ENCODE measurements at regions not wholly inside any gene's neighbourhood (a gene's known extent, or its start where the extent isn't known, plus 50 kb on each side); places are given as distances from the start of the nearest gene placed in this dataset.
A peak's percentile ranks its signal among the peaks of the same experiment; 100 is the strongest.

DNA sequence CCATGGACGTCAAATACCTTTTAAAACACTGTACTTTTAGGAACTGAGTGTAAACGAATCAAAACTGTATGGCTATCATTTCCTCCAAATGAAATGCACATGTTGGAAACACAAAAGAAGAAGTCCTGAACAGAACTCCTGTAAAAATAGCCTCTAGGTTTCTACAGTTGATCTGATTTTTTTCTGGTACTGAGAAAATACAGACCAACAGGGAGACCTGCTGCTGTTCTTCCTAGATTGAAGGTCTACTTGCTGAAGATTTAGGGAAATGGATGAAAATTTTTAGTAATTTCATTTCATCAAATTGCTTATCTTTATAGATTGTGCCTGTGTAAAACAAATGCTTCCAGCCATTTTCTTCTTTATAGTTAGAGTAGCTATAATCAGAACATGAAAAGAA lies 520.4 kb downstream of the SLITRK6 start:
- no peak for DNase-seq

- DNase-seq = peak; percentile 5
Measured at GRCh38 chr13:85277748-85278147, 521.5 kb downstream of the SLITRK6 start.

DNA sequence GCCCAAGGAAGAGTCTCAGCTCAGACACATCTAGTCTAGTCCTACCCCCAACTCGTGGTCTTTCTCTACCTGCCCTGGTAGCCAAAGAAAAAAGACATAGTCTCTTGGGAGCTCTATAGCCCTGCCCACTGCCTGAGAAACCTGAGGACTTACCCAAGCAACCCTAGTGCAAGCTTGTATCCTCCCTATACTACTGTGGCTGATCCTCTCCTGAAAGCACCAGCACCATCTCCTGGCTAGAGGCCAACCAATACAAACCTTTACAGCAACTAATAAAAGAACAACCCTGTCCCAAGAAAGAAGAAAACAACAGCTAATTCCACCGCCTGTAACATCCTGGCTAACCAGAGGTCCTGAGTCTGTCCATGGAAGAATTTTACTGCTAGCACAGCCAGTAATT lies 532.4 kb downstream of the SLITRK6 start:
- no peak for DNase-seq

GRCh38 chr13:85266331-85266730 lies 532.9 kb downstream of the SLITRK6 start:
- DNase-seq = no peak

- DNase-seq = no peak
Measured at GRCh38 chr13:85265296-85265695, 533.9 kb downstream of the SLITRK6 start.

GRCh38 chr13:85262499-85262898 lies 536.7 kb downstream of the SLITRK6 start:
- DNase-seq = no peak

DNA sequence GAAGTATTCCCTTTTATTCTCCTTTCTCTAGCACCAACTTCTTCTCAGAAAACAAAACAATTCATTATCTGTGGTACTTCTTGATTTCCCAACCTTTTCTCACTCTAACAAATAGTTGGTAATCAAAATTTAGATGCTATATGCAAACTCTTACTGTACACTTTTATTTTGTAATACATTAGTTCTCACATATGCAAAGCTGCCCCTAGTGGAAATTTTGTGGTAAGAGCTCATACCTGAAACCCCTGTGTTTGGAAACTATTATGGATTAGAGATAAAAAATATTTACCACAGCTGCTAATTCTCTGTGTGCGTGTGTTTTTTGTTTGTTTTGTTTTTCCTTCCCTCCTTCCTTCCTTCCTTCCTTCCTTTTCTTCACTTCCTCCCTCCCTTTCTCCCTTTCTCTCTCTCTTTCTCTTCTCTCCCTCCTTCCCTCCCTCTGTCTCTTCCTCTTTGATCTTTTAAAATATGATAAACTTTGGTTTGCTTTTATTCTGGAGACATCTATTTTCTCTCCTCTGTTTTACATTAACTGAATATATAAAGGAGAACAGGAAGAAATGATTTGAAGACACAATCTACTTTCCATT lies 537.4 kb downstream of the SLITRK6 start:
- DNase-seq = peak; percentile 4

- no peak for DNase-seq
Measured at GRCh38 chr13:85260896-85261295, 538.3 kb downstream of the SLITRK6 start.

DNA sequence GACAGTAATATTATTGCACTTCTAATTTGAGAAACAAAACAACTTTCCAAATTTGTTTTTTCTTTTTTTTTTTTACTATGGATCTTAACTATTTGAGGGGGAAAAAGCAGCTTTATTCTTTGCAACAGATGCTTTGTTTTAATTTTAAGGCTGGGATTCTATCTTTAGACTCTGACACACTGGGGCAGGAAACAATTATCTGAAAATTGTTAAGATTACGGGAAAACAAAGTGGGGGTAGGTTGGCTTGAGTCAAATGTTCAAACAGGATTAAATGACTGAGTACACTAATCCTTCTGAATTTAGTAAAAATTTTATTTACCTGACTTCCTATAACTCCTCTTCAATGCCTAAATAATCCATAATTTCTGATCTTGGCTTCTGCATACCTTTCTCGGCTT lies 543.2 kb downstream of the SLITRK6 start:
- DNase-seq = no peak

DNA sequence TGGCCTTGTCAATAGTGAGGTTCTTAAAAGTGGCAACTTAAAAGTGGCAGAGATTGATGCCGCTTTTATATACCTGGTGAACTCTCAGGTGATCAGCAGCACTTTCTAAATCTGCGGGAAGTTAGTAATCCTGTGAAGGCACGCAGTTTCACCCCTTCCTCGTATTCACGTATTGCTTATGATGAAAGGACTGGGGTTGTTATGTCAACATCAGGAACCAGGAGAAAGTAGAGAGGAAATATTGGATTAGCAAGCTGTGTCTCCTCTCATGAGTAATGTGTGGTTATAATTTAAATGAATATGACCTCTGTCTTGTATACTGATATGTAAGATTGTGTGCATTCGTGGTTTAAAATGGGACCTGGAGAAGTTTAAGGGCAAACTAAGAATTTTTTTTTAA lies 544.6 kb downstream of the SLITRK6 start:
- DNase-seq = no peak

DNA sequence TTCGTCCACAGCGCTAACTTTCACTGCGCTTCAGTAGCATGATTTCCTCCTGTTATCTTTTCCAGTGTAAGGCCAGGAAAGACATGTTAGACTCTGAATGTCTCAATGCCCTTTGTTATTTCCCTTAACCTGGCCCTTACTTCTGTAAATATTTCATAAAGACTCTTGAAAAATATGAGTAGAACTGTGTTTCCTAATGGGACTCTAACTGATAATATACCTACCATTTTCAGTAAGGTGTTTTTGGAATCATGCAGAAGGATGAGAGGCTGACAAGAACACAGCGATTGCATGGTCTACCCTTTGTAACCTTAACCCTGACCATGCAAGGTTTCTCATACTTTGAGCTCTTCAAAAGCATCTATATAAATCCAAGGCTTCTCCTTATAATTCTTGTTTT lies 550.1 kb downstream of the SLITRK6 start:
- no peak for DNase-seq

DNA sequence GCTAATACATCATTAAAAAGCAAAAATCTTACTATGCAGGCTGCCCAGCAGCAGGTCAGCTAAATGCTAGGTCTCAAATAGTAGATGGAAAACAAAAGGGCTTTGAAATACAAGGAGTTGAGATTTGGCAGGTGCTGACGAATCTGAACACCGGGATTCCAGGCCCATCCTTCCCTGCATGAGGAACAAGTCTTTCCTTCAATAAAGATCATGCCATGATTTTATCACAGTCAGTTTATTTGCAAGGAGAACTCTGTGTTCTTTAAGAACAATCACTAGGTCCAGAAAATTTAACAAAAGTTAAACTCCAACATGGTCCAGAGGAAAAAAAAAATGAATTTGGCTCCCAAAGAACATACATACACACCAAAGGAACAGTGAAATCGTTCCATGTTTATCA lies 551.4 kb downstream of the SLITRK6 start:
- no peak for DNase-seq

- no peak for DNase-seq
Measured at GRCh38 chr13:85243831-85244230, 555.4 kb downstream of the SLITRK6 start.

DNA sequence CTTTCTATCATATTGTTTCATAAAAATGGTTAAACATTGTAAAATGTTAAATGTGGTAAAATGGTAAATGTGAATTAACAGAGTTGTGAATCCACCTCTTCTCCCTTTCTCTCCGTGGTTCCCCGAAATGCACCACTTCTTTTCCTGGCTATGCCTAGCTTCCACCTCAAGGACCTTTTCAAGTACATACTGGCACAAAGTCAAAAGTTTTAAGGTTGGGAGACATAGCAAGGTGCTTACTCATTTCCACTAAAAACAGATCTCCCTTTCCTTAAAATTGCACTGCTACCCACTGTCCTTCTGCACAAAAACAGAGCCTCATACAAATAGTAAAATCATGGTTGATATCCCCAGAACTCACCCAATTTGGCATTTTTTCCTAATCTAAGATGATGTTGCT lies 558.2 kb downstream of the SLITRK6 start:
- no peak for DNase-seq

DNA sequence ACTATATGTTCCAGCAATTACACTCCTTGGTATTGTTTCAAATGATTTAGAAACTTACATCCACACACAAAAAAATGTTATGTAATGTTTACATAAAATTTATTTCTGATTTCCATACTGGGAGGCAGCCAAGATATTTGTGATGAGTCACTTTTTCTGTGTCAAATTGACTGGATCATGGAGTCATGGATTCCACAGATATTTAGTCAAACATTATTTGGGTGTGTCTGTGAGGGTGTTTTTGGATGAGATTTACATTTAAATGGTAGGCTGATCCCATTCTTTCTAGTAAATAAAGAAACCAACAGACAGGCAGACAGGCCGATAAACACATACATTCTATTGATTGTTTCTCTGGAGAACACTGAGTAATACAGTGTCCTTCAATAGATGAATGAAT lies 562.8 kb downstream of the SLITRK6 start:
- DNase-seq = no peak

GRCh38 chr13:85230691-85231093 lies 568.5 kb downstream of the SLITRK6 start:
- DNase-seq = no peak

- no peak for DNase-seq
Measured at GRCh38 chr13:85228692-85229091, 570.5 kb downstream of the SLITRK6 start.

DNA sequence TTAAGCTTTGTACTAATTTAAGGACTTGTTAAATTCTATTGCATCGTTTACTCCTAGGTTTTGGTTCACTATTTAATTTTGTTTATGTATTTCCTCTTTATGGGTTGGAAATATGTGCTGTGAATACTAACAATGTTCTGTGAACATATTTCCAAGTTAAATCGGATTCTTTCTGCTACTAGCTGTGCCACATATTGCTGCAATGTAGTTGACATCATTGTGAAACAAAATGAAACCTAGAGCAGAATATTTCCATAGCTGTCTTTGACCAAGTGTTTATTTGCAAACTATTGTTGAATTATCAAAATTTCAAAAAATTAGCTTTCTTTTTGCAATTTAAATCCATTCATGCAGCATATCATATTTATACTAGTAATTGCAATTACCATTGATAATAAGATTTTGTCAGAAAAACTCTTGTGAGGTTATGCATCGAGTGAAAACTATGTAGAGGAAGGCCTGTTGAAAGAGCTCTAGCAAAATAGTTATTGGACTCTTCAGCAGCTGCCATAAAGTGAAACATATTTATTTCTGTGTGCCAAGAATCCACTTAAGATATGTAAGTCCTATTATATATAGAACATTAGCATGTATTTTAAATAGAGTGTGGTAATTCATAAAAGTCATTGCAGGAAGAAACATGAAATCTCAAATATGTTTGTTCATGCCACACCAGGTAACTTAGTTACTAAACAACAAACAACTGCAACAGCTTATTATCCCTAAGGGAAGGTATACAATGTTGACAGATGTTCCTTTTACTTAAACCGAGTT lies 575.1 kb downstream of the SLITRK6 start:
- DNase-seq = no peak

- no peak for DNase-seq
Measured at GRCh38 chr13:85216576-85216975, 582.6 kb downstream of the SLITRK6 start.

GRCh38 chr13:85212692-85213091 lies 586.5 kb downstream of the SLITRK6 start:
- no peak for DNase-seq

GRCh38 chr13:85204668-85205344 lies 594.4 kb downstream of the SLITRK6 start:
- no peak for DNase-seq

DNA sequence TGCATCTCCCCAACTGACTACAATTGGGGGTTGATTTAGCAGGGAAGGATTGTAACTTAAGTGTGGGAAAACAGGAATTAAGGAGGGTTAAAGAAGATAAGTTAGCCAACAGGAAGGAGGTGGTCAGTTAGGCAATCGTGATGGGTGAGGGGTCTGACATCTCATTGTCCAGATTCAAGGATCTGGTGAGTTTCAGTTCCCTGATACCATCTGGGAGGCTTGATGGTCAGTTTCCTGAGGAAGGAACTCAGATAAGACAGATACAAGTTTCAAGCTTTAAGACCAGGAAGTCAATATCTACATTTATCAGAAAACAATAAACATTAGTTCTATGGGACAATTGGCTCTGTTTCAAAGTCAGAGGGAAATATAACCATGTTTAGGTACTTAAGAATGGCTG lies 601.8 kb downstream of the SLITRK6 start:
- DNase-seq = no peak

GRCh38 chr13:85194482-85194881 lies 604.7 kb downstream of the SLITRK6 start:
- DNase-seq = no peak

DNA sequence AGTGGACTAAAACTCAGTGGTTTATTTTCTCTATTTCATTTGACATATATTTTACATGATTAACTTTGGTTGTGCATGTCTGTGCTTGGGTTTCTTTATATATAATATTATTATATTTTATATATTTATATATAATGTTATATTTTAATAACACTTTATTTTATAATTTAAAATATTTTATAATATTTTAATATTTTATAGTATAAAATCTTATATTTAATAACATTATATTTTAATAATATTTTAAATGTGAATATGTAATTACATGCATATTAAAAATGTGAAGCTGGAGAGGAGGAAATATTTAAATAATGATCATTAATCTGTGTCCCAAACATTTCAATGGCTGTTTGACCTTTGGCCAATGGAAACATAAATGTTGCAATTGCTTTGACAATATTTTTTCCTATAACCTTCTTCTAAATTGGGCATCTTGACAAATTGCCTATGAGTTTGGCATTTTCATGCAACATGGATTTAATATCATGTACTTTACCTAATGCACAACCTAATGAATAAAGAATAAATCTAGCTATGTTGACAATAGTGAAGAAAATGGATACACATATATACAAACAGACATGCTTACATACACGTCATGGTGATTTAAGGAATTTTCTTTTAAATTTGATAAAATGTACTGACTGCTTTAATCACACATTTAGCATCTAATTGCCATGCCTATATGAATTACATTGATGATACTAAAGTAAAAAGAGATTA lies 607.1 kb downstream of the SLITRK6 start:
- no peak for DNase-seq
